Liver (tissue), 3 donors: ENCODE measurements at regions not wholly inside any gene's neighbourhood (a gene's known extent, or its start where the extent isn't known, plus 50 kb on each side); places are given as distances from the start of the nearest gene placed in this dataset.

Source experiments
- ATF3 ChIP-seq: IDR thresholded peaks from 2 replicates; pipeline ENCODE4 v1.6.1; 2016; ENCODE audit warnings: antibody characterized with exemption
- GABPA ChIP-seq, 2 donors: IDR thresholded peaks in 1 of 2; conservative IDR thresholded peaks in 1 of 2; 2 replicates each; pipeline ENCODE4 v1.6.1; 2016; ENCODE audit warnings: antibody characterized with exemption in 2 of 2, mild to moderate bottlenecking in 1 of 2, moderate library complexity in 1 of 2
- RAD21 ChIP-seq, 2 donors: IDR thresholded peaks; 2 replicates each; pipeline ENCODE4 v1.6.1; 2016; ENCODE audit warnings: antibody characterized with exemption in 2 of 2, mild to moderate bottlenecking in 2 of 2
- YY1 ChIP-seq: IDR thresholded peaks from 2 replicates; pipeline ENCODE4 v1.6.1; 2016; ENCODE audit warnings: antibody characterized with exemption, mild to moderate bottlenecking
- TF ChIP-seq, protein P1 (sequence below): fragments of 150-350 bp; IDR thresholded peaks from 2 replicates; pipeline ENCODE4 v1.5.1; 2017; ENCODE audit warnings: improper control_type of control experiment, low read depth, low read length; ENCODE audit not compliant: missing input control
- TF ChIP-seq, protein P2 (sequence below): IDR thresholded peaks from 2 replicates; pipeline ENCODE4 v1.6.1; 2016; ENCODE audit warnings: antibody characterized with exemption
- donor health status: healthy.
- donor health status: healthy.

DNA sequence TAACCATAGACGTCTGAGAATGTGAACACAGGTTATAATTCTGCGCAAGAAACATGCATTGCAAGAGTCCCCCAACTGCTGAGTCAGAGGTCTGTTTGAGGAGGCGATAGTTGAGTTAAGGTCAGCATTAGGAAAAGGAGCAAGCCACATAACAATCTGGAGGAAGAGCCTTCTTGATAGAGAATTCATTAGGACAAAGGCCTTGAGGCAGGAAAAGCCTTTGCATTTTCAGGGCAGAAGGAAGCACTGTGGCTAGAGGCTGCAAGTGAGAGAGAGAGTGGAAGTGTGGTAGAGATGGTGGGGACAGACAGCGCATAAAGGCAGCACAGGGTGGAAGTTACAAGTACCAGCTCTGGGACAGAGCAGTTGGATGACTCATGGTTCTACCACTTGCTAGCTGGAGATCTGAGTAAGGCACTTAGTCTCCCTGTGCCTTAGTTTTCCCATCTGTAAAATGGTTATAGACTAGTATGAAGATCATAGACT lies 125.8 kb upstream of the LNX1 start:
- TF ChIP-seq, protein P1, sequence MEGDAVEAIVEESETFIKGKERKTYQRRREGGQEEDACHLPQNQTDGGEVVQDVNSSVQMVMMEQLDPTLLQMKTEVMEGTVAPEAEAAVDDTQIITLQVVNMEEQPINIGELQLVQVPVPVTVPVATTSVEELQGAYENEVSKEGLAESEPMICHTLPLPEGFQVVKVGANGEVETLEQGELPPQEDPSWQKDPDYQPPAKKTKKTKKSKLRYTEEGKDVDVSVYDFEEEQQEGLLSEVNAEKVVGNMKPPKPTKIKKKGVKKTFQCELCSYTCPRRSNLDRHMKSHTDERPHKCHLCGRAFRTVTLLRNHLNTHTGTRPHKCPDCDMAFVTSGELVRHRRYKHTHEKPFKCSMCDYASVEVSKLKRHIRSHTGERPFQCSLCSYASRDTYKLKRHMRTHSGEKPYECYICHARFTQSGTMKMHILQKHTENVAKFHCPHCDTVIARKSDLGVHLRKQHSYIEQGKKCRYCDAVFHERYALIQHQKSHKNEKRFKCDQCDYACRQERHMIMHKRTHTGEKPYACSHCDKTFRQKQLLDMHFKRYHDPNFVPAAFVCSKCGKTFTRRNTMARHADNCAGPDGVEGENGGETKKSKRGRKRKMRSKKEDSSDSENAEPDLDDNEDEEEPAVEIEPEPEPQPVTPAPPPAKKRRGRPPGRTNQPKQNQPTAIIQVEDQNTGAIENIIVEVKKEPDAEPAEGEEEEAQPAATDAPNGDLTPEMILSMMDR: no peak
- peak; percentile 32 to 42 for TF ChIP-seq RAD21 (IDR thresholded peaks at IDR 0.05)
- no peak for TF ChIP-seq YY1
- TF ChIP-seq, protein P2, sequence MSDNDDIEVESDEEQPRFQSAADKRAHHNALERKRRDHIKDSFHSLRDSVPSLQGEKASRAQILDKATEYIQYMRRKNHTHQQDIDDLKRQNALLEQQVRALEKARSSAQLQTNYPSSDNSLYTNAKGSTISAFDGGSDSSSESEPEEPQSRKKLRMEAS: peak; percentile 11
- no peak for TF ChIP-seq ATF3
- TF ChIP-seq GABPA (IDR thresholded peaks at IDR 0.05 in 1 of 2, conservative IDR thresholded peaks at IDR 0.05 in 1 of 2): no peak
